ENCODE measurements at regions not wholly inside any gene's neighbourhood (a gene's known extent, or its start where the extent isn't known, plus 50 kb on each side); places are given as distances from the start of the nearest gene placed in this dataset.
A peak's percentile ranks its signal among the peaks of the same experiment; 100 is the strongest.

- in situ Hi-C loops (cut with HindIII; ENCODE audit: low pct_unique_long_range_greater_than_20kb, low sequenced_read_pairs) = no loop called here
- TF ChIP-seq JUND (IDR thresholded peaks at IDR 0.05; ENCODE audit: low read depth) = no peak
Observed at GRCh38 chr7:70846208-70846607, 285.7 kb upstream of the GALNT17 start.

GRCh38 chr7:70849580-70850235 lies 282.2 kb upstream of the GALNT17 start:
- in situ Hi-C loops (cut with HindIII; ENCODE audit: low pct_unique_long_range_greater_than_20kb, low sequenced_read_pairs) = no loop called here
- TF ChIP-seq JUND (IDR thresholded peaks at IDR 0.05; ENCODE audit: low read depth) = no peak
- no peak for DNase-seq (ENCODE audit: low read depth in 1 of 2, low spot score in 1 of 2)

More at GRCh38 chr7:70846208-70846607, 285.7 kb upstream of the GALNT17 start:
- no peak for DNase-seq (ENCODE audit: low read depth in 1 of 2, low spot score in 1 of 2)

- DNase-seq (ENCODE audit: low read depth in 1 of 2, low spot score in 1 of 2) = no peak
- in situ Hi-C loops (cut with HindIII; ENCODE audit: low pct_unique_long_range_greater_than_20kb, low sequenced_read_pairs) = no loop called here
- no peak for TF ChIP-seq JUND (IDR thresholded peaks at IDR 0.05; ENCODE audit: low read depth)
Observed at GRCh38 chr7:70855373-70855772, 276.6 kb upstream of the GALNT17 start.

- peak; percentile 73 to 84 for DNase-seq (ENCODE audit: low read depth in 1 of 2, low spot score in 1 of 2)
- TF ChIP-seq JUND (IDR thresholded peaks at IDR 0.05; ENCODE audit: low read depth) = no peak
- in situ Hi-C loops (cut with HindIII; ENCODE audit: low pct_unique_long_range_greater_than_20kb, low sequenced_read_pairs) = no loop called here
Observed at GRCh38 chr7:70856901-70857630, 274.9 kb upstream of the GALNT17 start.

GRCh38 chr7:70857793-70858545 lies 274.0 kb upstream of the GALNT17 start:
- no peak for TF ChIP-seq JUND (IDR thresholded peaks at IDR 0.05; ENCODE audit: low read depth)
- DNase-seq (ENCODE audit: low read depth in 1 of 2, low spot score in 1 of 2) = no peak
- in situ Hi-C loops (cut with HindIII; ENCODE audit: low pct_unique_long_range_greater_than_20kb, low sequenced_read_pairs) = no loop called here

GRCh38 chr7:70867513-70867912 lies 264.4 kb upstream of the GALNT17 start:
- DNase-seq (ENCODE audit: low read depth in 1 of 2, low spot score in 1 of 2) = no peak
- no peak for TF ChIP-seq JUND (IDR thresholded peaks at IDR 0.05; ENCODE audit: low read depth)
- in situ Hi-C loops (cut with HindIII; ENCODE audit: low pct_unique_long_range_greater_than_20kb, low sequenced_read_pairs) = no loop called here

- TF ChIP-seq JUND (IDR thresholded peaks at IDR 0.05; ENCODE audit: low read depth) = no peak
- in situ Hi-C loops (cut with HindIII; ENCODE audit: low pct_unique_long_range_greater_than_20kb, low sequenced_read_pairs) = no loop called here
- DNase-seq (ENCODE audit: low read depth in 1 of 2, low spot score in 1 of 2) = no peak
Observed at GRCh38 chr7:70870349-70870748, 261.6 kb upstream of the GALNT17 start.

- in situ Hi-C loops (cut with HindIII; ENCODE audit: low pct_unique_long_range_greater_than_20kb, low sequenced_read_pairs) = no loop called here
Observed at GRCh38 chr7:70872188-70872587, 259.8 kb upstream of the GALNT17 start.

GRCh38 chr7:70881167-70881847 lies 250.6 kb upstream of the GALNT17 start:
- no peak for TF ChIP-seq JUND (IDR thresholded peaks at IDR 0.05; ENCODE audit: low read depth)
- in situ Hi-C loops (cut with HindIII; ENCODE audit: low pct_unique_long_range_greater_than_20kb, low sequenced_read_pairs) = no loop called here
- no peak for DNase-seq (ENCODE audit: low read depth in 1 of 2, low spot score in 1 of 2)

More at GRCh38 chr7:70872188-70872587, 259.8 kb upstream of the GALNT17 start:
- TF ChIP-seq JUND (IDR thresholded peaks at IDR 0.05; ENCODE audit: low read depth) = no peak
- DNase-seq (ENCODE audit: low read depth in 1 of 2, low spot score in 1 of 2) = no peak

- TF ChIP-seq JUND (IDR thresholded peaks at IDR 0.05; ENCODE audit: low read depth) = no peak
- in situ Hi-C loops (cut with HindIII; ENCODE audit: low pct_unique_long_range_greater_than_20kb, low sequenced_read_pairs) = no loop called here
- DNase-seq (ENCODE audit: low read depth in 1 of 2, low spot score in 1 of 2) = no peak
Observed at GRCh38 chr7:70883750-70884439, 248.0 kb upstream of the GALNT17 start.

GRCh38 chr7:70884440-70884764 lies 247.5 kb upstream of the GALNT17 start:
- no peak for DNase-seq (ENCODE audit: low read depth in 1 of 2, low spot score in 1 of 2)
- no peak for TF ChIP-seq JUND (IDR thresholded peaks at IDR 0.05; ENCODE audit: low read depth)
- in situ Hi-C loops (cut with HindIII; ENCODE audit: low pct_unique_long_range_greater_than_20kb, low sequenced_read_pairs) = no loop called here

- DNase-seq (ENCODE audit: low read depth in 1 of 2, low spot score in 1 of 2) = no peak
- in situ Hi-C loops (cut with HindIII; ENCODE audit: low pct_unique_long_range_greater_than_20kb, low sequenced_read_pairs) = no loop called here
- no peak for TF ChIP-seq JUND (IDR thresholded peaks at IDR 0.05; ENCODE audit: low read depth)
Observed at GRCh38 chr7:70884809-70885208, 247.1 kb upstream of the GALNT17 start.
